ENCODE measurements at regions not wholly inside any gene's neighbourhood (a gene's known extent, or its start where the extent isn't known, plus 50 kb on each side); places are given as distances from the start of the nearest gene placed in this dataset.

DNA sequence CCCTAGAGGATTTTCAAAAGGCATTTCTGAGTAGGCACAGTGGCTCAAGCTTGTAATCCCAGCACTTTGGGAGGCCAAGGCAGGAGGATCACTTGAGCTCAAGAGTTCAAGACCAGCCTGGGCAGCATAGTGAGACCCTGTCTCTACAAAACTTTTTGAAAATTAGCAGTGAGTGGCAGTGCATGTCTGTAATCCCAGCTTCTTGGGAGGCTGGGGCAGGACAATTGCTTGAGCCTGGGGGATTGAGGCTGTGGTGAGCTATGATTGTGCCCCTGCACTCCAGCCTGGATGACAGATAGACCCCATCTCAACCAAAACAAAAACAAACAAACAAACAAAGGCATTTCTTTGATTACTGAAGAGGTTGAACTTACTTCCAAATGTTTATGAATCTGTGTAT lies 201.4 kb downstream of the KIF26A start:
- no peaks in the 10 kb centered on the region for H3K79me2 ChIP-seq (ENCODE audit: control insufficient read depth, insufficient read depth, low read length)
- no peak for DNase-seq (ENCODE audit: extremely low read depth in 1 of 4, low spot score in 3 of 4)
- H3K4me1 ChIP-seq (replicated peaks in 1 of 2; ENCODE audit: control insufficient read depth in 2 of 2, insufficient read depth in 2 of 2, low read length in 2 of 2): no peaks in the 10 kb centered on the region; a peak in 1 of 5 replicates
- no TSS peak for BruUV-seq (replicated peaks)
- ChIA-PET CTCF (ENCODE audit: low intra/inter-chr PET ratio) (no interaction called here), POLR2A (no interaction called here)
- in situ Hi-C loops (cut with MboI): no loop called here
- intact Hi-C loops (cut with micrococcal nuclease): no loop called here
- no peak overlapping the region for H3K27ac ChIP-seq (ENCODE audit: extremely low read depth, low read depth, low read length)
- H3K4me2 ChIP-seq (ENCODE audit: insufficient read depth, low read length): no peak overlapping the region
- H3K9ac ChIP-seq (ENCODE audit: insufficient read depth in 1 of 2, low read depth in 2 of 2, low read length in 2 of 2): no peak overlapping the region
- H3K36me3 ChIP-seq (ENCODE audit: control insufficient read depth, insufficient read depth, low read length): no peaks in the 10 kb centered on the region
- H3K27me3 ChIP-seq (ENCODE audit: control insufficient read depth in 2 of 2, insufficient read depth in 2 of 2, low read length in 2 of 2): no peaks in the 10 kb centered on the region
- no peaks in the 10 kb centered on the region for H3K9me3 ChIP-seq (replicated peaks; ENCODE audit: control insufficient read depth, insufficient read depth, low read depth, low read length)
- H3K9me1 ChIP-seq (ENCODE audit: control insufficient read depth, insufficient read depth, low read length): no peaks in the 10 kb centered on the region
- H2AFZ ChIP-seq (ENCODE audit: low read depth, low read length): no peak overlapping the region
- FAIRE-seq: no peak
- no peak for ATAC-seq
- no peaks in the 10 kb centered on the region for H4K20me1 ChIP-seq (replicated peaks; ENCODE audit: control insufficient read depth, insufficient read depth, low read length)
- no peak overlapping the region for H3K4me3 ChIP-seq
- TF ChIP-seq, protein P1, sequence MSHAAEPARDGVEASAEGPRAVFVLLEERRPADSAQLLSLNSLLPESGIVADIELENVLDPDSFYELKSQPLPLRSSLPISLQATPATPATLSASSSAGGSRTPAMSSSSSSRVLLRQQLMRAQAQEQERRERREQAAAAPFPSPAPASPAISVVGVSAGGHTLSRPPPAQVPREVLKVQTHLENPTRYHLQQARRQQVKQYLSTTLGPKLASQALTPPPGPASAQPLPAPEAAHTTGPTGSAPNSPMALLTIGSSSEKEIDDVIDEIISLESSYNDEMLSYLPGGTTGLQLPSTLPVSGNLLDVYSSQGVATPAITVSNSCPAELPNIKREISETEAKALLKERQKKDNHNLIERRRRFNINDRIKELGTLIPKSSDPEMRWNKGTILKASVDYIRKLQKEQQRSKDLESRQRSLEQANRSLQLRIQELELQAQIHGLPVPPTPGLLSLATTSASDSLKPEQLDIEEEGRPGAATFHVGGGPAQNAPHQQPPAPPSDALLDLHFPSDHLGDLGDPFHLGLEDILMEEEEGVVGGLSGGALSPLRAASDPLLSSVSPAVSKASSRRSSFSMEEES (CRISPR knock-in tag; IDR thresholded peaks at IDR 0.05): no peak
- TF ChIP-seq ZNF165 (CRISPR knock-in tag; IDR thresholded peaks at IDR 0.05; ENCODE audit: borderline replicate concordance): no peak
- TF ChIP-seq NCOA1 (IDR thresholded peaks at IDR 0.05; ENCODE audit: low read depth): no peak
- no peak for TF ChIP-seq PHF20 (IDR thresholded peaks at IDR 0.05; ENCODE audit: partially characterized antibody)
- TF ChIP-seq, protein P2, sequence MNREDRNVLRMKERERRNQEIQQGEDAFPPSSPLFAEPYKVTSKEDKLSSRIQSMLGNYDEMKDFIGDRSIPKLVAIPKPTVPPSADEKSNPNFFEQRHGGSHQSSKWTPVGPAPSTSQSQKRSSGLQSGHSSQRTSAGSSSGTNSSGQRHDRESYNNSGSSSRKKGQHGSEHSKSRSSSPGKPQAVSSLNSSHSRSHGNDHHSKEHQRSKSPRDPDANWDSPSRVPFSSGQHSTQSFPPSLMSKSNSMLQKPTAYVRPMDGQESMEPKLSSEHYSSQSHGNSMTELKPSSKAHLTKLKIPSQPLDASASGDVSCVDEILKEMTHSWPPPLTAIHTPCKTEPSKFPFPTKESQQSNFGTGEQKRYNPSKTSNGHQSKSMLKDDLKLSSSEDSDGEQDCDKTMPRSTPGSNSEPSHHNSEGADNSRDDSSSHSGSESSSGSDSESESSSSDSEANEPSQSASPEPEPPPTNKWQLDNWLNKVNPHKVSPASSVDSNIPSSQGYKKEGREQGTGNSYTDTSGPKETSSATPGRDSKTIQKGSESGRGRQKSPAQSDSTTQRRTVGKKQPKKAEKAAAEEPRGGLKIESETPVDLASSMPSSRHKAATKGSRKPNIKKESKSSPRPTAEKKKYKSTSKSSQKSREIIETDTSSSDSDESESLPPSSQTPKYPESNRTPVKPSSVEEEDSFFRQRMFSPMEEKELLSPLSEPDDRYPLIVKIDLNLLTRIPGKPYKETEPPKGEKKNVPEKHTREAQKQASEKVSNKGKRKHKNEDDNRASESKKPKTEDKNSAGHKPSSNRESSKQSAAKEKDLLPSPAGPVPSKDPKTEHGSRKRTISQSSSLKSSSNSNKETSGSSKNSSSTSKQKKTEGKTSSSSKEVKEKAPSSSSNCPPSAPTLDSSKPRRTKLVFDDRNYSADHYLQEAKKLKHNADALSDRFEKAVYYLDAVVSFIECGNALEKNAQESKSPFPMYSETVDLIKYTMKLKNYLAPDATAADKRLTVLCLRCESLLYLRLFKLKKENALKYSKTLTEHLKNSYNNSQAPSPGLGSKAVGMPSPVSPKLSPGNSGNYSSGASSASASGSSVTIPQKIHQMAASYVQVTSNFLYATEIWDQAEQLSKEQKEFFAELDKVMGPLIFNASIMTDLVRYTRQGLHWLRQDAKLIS (CRISPR knock-in tag; IDR thresholded peaks at IDR 0.05): no peak
- no peak for TF ChIP-seq COPS2 (conservative IDR thresholded peaks at IDR 0.05)
- TF ChIP-seq, protein P3, sequence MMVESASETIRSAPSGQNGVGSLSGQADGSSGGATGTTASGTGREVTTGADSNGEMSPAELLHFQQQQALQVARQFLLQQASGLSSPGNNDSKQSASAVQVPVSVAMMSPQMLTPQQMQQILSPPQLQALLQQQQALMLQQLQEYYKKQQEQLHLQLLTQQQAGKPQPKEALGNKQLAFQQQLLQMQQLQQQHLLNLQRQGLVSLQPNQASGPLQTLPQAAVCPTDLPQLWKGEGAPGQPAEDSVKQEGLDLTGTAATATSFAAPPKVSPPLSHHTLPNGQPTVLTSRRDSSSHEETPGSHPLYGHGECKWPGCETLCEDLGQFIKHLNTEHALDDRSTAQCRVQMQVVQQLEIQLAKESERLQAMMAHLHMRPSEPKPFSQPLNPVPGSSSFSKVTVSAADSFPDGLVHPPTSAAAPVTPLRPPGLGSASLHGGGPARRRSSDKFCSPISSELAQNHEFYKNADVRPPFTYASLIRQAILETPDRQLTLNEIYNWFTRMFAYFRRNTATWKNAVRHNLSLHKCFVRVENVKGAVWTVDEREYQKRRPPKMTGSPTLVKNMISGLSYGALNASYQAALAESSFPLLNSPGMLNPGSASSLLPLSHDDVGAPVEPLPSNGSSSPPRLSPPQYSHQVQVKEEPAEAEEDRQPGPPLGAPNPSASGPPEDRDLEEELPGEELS (CRISPR knock-in tag; IDR thresholded peaks at IDR 0.05; ENCODE audit: borderline replicate concordance): no peak
- TF ChIP-seq NONO (IDR thresholded peaks at IDR 0.05; ENCODE audit: low read depth in 2 of 2, low read length in 1 of 2): no peak
- no peak for TF ChIP-seq MED1 (CRISPR knock-in tag; IDR thresholded peaks at IDR 0.05; ENCODE audit: borderline replicate concordance)
- no peak for TF ChIP-seq TEAD4 (IDR thresholded peaks at IDR 0.05; ENCODE audit: low read length)
- TF ChIP-seq TEAD4 (CRISPR knock-in tag; IDR thresholded peaks at IDR 0.05; ENCODE audit: borderline replicate concordance): no peak
- no peak for TF ChIP-seq ZSCAN32 (CRISPR knock-in tag; IDR thresholded peaks at IDR 0.05)
- TF ChIP-seq, protein P4, sequence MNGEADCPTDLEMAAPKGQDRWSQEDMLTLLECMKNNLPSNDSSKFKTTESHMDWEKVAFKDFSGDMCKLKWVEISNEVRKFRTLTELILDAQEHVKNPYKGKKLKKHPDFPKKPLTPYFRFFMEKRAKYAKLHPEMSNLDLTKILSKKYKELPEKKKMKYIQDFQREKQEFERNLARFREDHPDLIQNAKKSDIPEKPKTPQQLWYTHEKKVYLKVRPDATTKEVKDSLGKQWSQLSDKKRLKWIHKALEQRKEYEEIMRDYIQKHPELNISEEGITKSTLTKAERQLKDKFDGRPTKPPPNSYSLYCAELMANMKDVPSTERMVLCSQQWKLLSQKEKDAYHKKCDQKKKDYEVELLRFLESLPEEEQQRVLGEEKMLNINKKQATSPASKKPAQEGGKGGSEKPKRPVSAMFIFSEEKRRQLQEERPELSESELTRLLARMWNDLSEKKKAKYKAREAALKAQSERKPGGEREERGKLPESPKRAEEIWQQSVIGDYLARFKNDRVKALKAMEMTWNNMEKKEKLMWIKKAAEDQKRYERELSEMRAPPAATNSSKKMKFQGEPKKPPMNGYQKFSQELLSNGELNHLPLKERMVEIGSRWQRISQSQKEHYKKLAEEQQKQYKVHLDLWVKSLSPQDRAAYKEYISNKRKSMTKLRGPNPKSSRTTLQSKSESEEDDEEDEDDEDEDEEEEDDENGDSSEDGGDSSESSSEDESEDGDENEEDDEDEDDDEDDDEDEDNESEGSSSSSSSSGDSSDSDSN (IDR thresholded peaks at IDR 0.05; ENCODE audit: borderline replicate concordance in 1 of 2, low read depth in 2 of 2, low read length in 2 of 2): no peak
- no peak for TF ChIP-seq TAF7 (tag; IDR thresholded peaks at IDR 0.05)
- TF ChIP-seq HMG20A (CRISPR knock-in tag; conservative IDR thresholded peaks at IDR 0.05): no peak

Measured in K562 (cell line).